H1 (cell line): ENCODE measurements at regions not wholly inside any gene's neighbourhood (a gene's known extent, or its start where the extent isn't known, plus 50 kb on each side); places are given as distances from the start of the nearest gene placed in this dataset.

Experiments used
- BCL11A ChIP-seq, 2 experiments: IDR thresholded peaks; one replicate each; pipeline ENCODE4 v1.6.1; 2011; ENCODE audit warnings: low read depth in 2 of 2, low read length in 2 of 2, mild to moderate bottlenecking in 2 of 2
- CEBPB ChIP-seq: IDR thresholded peaks from 2 replicates; pipeline ENCODE4 v1.6.1; 2012; ENCODE audit warnings: low read depth, low read length
- CHD7 ChIP-seq: fragments of 300-600 bp; sonication (generic); IDR thresholded peaks from 2 replicates; pipeline ENCODE4 v1.7.1; 2012; ENCODE audit warnings: low read length, moderate library complexity, mild to moderate bottlenecking, inconsistent platforms; ENCODE audit not compliant: insufficient replicate concordance
- NANOG ChIP-seq: IDR thresholded peaks from 2 replicates; pipeline ENCODE4 v1.6.1; 2011; ENCODE audit warnings: low read length, low read depth, mild to moderate bottlenecking, inconsistent platforms; ENCODE audit not compliant: insufficient read depth, poor library complexity, severe bottlenecking
- TBP ChIP-seq: IDR thresholded peaks from 2 replicates; pipeline ENCODE4 v1.6.1; 2011; ENCODE audit warnings: low read depth, low read length, improper control_type of control experiment
- TCF12 ChIP-seq: IDR thresholded peaks from 2 replicates; pipeline ENCODE4 v1.6.1; 2011; ENCODE audit warnings: low read depth, mild to moderate bottlenecking, low read length
- USF2 ChIP-seq: IDR thresholded peaks from 2 replicates; pipeline ENCODE4 v1.6.1; 2011; ENCODE audit warnings: low read length, improper control_type of control experiment

DNA sequence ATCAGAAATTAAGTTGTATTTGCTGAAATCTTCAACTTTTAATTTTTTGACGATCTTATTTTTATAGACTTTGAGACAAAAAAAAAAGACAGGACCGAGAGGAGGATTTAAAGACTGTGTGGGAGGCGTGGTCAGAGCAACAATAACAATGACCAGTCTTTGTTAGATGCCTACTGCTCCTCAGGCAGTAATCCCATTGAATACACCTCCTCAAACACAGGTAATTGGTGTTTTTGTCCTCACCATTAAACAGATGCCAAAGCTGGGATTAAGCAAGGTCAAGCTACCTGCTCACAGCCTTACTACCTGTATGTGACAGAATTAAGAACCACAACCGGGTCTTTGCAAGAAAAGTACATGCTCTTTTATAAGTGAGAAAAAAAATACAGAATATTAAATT, 233.3 kb upstream of the GRAMD2B start (continued):
- TF ChIP-seq CHD7 (peak; percentile 85), USF2 (no peak), BCL11A (IDR thresholded peaks at IDR 0.05; ENCODE audit: low read depth in 2 of 2, low read length in 2 of 2) (peak in 1 of 2 experiments; percentile 58), TCF12 (peak; percentile 78; the same call in 1 of the 2 replicates), CEBPB (peak; percentile 65; the same call in 1 of the 2 replicates), TBP (no peak), NANOG (peak; percentile 94)
